ENCODE measurements at regions not wholly inside any gene's neighbourhood (a gene's known extent, or its start where the extent isn't known, plus 50 kb on each side); places are given as distances from the start of the nearest gene placed in this dataset.

GRCh38 chr2:136188086-136188485, 70.1 kb upstream of the CXCR4 start:
- Histone ChIP-seq H3K4me2 (replicated peaks; ENCODE audit: extremely low read depth, low read length, poor library complexity, severe bottlenecking) (no peak overlapping the region), H3K79me2 (ENCODE audit: insufficient read depth, low read length) (no peaks in the 10 kb centered on the region), H3K4me3 (replicated peaks in 1 of 3; ENCODE audit: low read depth in 2 of 3, low read length in 3 of 3) (no peak overlapping the region), H3K36me3 (replicated peaks in 1 of 2; ENCODE audit: control insufficient read depth in 1 of 2, insufficient read depth in 2 of 2, low read length in 2 of 2) (no peaks in the 10 kb centered on the region), H4K20me1 (ENCODE audit: insufficient read depth, low read length) (no peaks in the 10 kb centered on the region), H3K9me3 (replicated peaks in 1 of 2; ENCODE audit: control insufficient read depth in 1 of 2, insufficient read depth in 1 of 2, low read length in 2 of 2) (no peaks in the 10 kb centered on the region), H3K9ac (ENCODE audit: insufficient read depth, low read length, poor library complexity, severe bottlenecking) (no peak overlapping the region), H3K27me3 (ENCODE audit: control insufficient read depth in 2 of 2, insufficient read depth in 2 of 2, low read length in 2 of 2) (no peaks in the 10 kb centered on the region), H3K27ac (ENCODE audit: low read depth in 1 of 2, low read length in 2 of 2) (no peak overlapping the region), H2AFZ (ENCODE audit: insufficient read depth, low read depth, low read length, poor library complexity, severe bottlenecking) (no peak overlapping the region), H3K4me1 (ENCODE audit: control insufficient read depth in 1 of 2, insufficient read depth in 2 of 2, low read length in 2 of 2) (peaks cover 4 to 6% of the 10 kb centered on the region in 2 donors)
- no peak overlapping the region for H3K4me3 Mint-ChIP-seq
- intact Hi-C loops (cut with micrococcal nuclease) = no loop called here
- peaks cover 0 to 2% (median 2%) of the 10 kb centered on the region in 3 donors for H3K27me3 Mint-ChIP-seq (ENCODE audit: low read depth in 3 of 3)
- no peak for TF ChIP-seq CTCF (IDR thresholded peaks at IDR 0.05)
- peaks cover 0 to 3% (median 0%) of the 10 kb centered on the region in 7 donors for H3K9me3 Mint-ChIP-seq
- no peaks in the 10 kb centered on the region for H3K36me3 Mint-ChIP-seq
- H3K27ac Mint-ChIP-seq = no peak overlapping the region
- no CpG with 5 or more reads among the region's 3 CpGs for WGBS (ENCODE audit: insufficient coverage)
- no peak for DNase-seq
- H3K4me1 Mint-ChIP-seq = peaks cover 12% of the 10 kb centered on the region

GRCh38 chr2:136185981-136186776, 68.2 kb upstream of the CXCR4 start:
- no peak for TF ChIP-seq CTCF (IDR thresholded peaks at IDR 0.05)
- H3K9me3 ChIP-seq (replicated peaks in 1 of 2; ENCODE audit: control insufficient read depth in 1 of 2, insufficient read depth in 1 of 2, low read length in 2 of 2) = peaks cover under 1 to 3% of the 10 kb centered on the region in 2 donors
- H4K20me1 ChIP-seq (ENCODE audit: insufficient read depth, low read length) = no peaks in the 10 kb centered on the region
- Mint-ChIP-seq H3K36me3 (peaks cover 0 to 1% of the 10 kb centered on the region in 2 donors), H3K27me3 (ENCODE audit: low read depth in 3 of 3) (peaks cover 0 to 7% (median 2%) of the 10 kb centered on the region in 3 donors), H3K27ac (peak overlapping the region in 1 of 7 donors; percentile 32), H3K4me3 (no peak overlapping the region), H3K4me1 (peaks cover 5% of the 10 kb centered on the region), H3K9me3 (peaks cover 0 to 7% (median 4%) of the 10 kb centered on the region in 7 donors)
- 100% methylated on average over 1 of the region's 4 CpGs for WGBS (ENCODE audit: insufficient coverage)
- H2AFZ ChIP-seq (ENCODE audit: insufficient read depth, low read depth, low read length, poor library complexity, severe bottlenecking) = no peak overlapping the region
- no peaks in the 10 kb centered on the region for H3K36me3 ChIP-seq (replicated peaks in 1 of 2; ENCODE audit: control insufficient read depth in 1 of 2, insufficient read depth in 2 of 2, low read length in 2 of 2)
- DNase-seq = no peak
- no peak overlapping the region for H3K27ac ChIP-seq (ENCODE audit: low read depth in 1 of 2, low read length in 2 of 2)
- no peaks in the 10 kb centered on the region for H3K27me3 ChIP-seq (ENCODE audit: control insufficient read depth in 2 of 2, insufficient read depth in 2 of 2, low read length in 2 of 2)
- H3K4me1 ChIP-seq (ENCODE audit: control insufficient read depth in 1 of 2, insufficient read depth in 2 of 2, low read length in 2 of 2) = no peaks in the 10 kb centered on the region
- intact Hi-C loops (cut with micrococcal nuclease) = no loop called here
- no peak overlapping the region for H3K4me3 ChIP-seq (replicated peaks in 1 of 3; ENCODE audit: low read depth in 2 of 3, low read length in 3 of 3)
- H3K79me2 ChIP-seq (ENCODE audit: insufficient read depth, low read length) = no peaks in the 10 kb centered on the region
- no peak overlapping the region for H3K9ac ChIP-seq (ENCODE audit: insufficient read depth, low read length, poor library complexity, severe bottlenecking)
- no peak overlapping the region for H3K4me2 ChIP-seq (replicated peaks; ENCODE audit: extremely low read depth, low read length, poor library complexity, severe bottlenecking)
